GM12878 (cell line): ENCODE measurements at regions not wholly inside any gene's neighbourhood (a gene's known extent, or its start where the extent isn't known, plus 50 kb on each side); places are given as distances from the start of the nearest gene placed in this dataset.

Experiments
- ATAC-seq: fragments of 200-7000 bp; cut with Tn5 transposase; 3 replicates; pipeline ENCODE4 v1.9.1; 2020; ENCODE audit warnings: mild to moderate bottlenecking, moderate library complexity
- BruUV-seq: library from RNA; stranded (reverse); fragments of 400-500 nt; replicated peaks from 2 replicates; lab custom pipeline; 2021; lab: Mats Ljungman, UMichigan
- CTCF ChIA-PET: fragments of 300-600 bp; sonication (Branson Sonifier 250); formaldehyde crosslinking; extraction: SDS; loops from one replicate; lab custom pipeline; 2021; ENCODE audit warnings: inconsistent platforms; lab: Yijun Ruan, JAX
- POLR2A ChIA-PET: fragments of 350-600 bp; formaldehyde crosslinking; extraction: SDS; loops from one replicate; lab custom pipeline; 2021; ENCODE audit warnings: inconsistent platforms; lab: Charles Lee
- RAD21 ChIA-PET: fragments of 300-600 bp; sonication (Branson Sonifier 250); formaldehyde crosslinking; loops from one replicate; lab custom pipeline; 2023; ENCODE audit warnings: antibody characterized with exemption; ENCODE audit not compliant: unreplicated experiment; lab: Charles Lee
- SMC1A ChIA-PET: fragments of 300-600 bp; sonication (Branson Sonifier 250); formaldehyde crosslinking; loops from one replicate; lab custom pipeline; 2023; ENCODE audit not compliant: unreplicated experiment, uncharacterized antibody; lab: Charles Lee
- DNase-seq: peaks from one replicate; pipeline ENCODE4 v3.0.0-alpha.2; 2011; ENCODE audit warnings: low read depth, low spot score
- FAIRE-seq: peaks from 3 replicates; lab custom pipeline; 2011; peaks lifted over from hg19 to GRCh38; lab: Jason Lieb, UNC
- H2AFZ ChIP-seq: 2 replicates; pipeline ENCODE4 v1.6.0; 2011; ENCODE audit warnings: low read depth, low read length, control low read depth; ENCODE audit not compliant: control insufficient read depth
- H3K27ac ChIP-seq: 2 replicates; pipeline ENCODE4 v1.5.1; 2011; ENCODE audit warnings: control low read depth; ENCODE audit not compliant: control insufficient read depth, insufficient read depth
- H3K27me3 ChIP-seq, 2 experiments: replicated peaks in 1 of 2; 2 replicates each; pipeline versions ENCODE4 v1.6.0 to v1.6.1; 2011; ENCODE audit warnings: low read length in 1 of 2; ENCODE audit not compliant: control insufficient read depth in 2 of 2, insufficient read depth in 2 of 2
- H3K36me3 ChIP-seq, 2 experiments: 2 replicates each; pipeline ENCODE4 v1.5.1; 2011; ENCODE audit warnings: low read length in 1 of 2; ENCODE audit not compliant: control insufficient read depth in 2 of 2, insufficient read depth in 2 of 2
- H3K4me1 ChIP-seq: 2 replicates; pipeline ENCODE4 v1.6.1; 2011; ENCODE audit warnings: mild to moderate bottlenecking, low read length, moderate library complexity, mixed read lengths; ENCODE audit not compliant: control insufficient read depth, insufficient read depth
- H3K4me2 ChIP-seq: 2 replicates; pipeline ENCODE4 v1.6.0; 2011; ENCODE audit warnings: control low read depth; ENCODE audit not compliant: control insufficient read depth, insufficient read depth
- H3K4me3 ChIP-seq: fragments of 200-600 bp; sonication (generic); 2 replicates; pipeline ENCODE4 v1.5.1; 2016
- H3K79me2 ChIP-seq: 2 replicates; pipeline ENCODE4 v1.6.0; 2011; ENCODE audit warnings: low read length; ENCODE audit not compliant: control insufficient read depth, insufficient read depth
- H3K9ac ChIP-seq: 2 replicates; pipeline ENCODE4 v1.8.0; 2011; ENCODE audit warnings: low read length, control low read depth, mixed read lengths; ENCODE audit not compliant: control insufficient read depth, insufficient read depth
- H3K9me3 ChIP-seq: replicated peaks from 3 replicates; pipeline ENCODE4 v1.5.1; 2011; ENCODE audit warnings: mild to moderate bottlenecking, low read length; ENCODE audit not compliant: control insufficient read depth, insufficient read depth
- H4K20me1 ChIP-seq: 2 replicates; pipeline ENCODE4 v1.6.0; 2011; ENCODE audit not compliant: control insufficient read depth, insufficient read depth
- CEBPB ChIP-seq, 2 experiments: fragments of 150-350 bp in 1 of 2; IDR thresholded peaks; 2 replicates each; pipeline ENCODE4 v1.6.1; 2012 to 2014; ENCODE audit warnings: low read depth in 2 of 2, low read length in 2 of 2, borderline replicate concordance in 1 of 2, inconsistent platforms in 1 of 2
- CTCF ChIP-seq, 3 experiments: IDR thresholded peaks in 2 of 3; conservative IDR thresholded peaks in 1 of 3; 2 replicates each; pipeline ENCODE4 v1.5.1; 2011; ENCODE audit warnings: low read depth in 3 of 3, low read length in 3 of 3, mild to moderate bottlenecking in 3 of 3, control low read depth in 2 of 3, moderate library complexity in 2 of 3, inconsistent platforms in 1 of 3, mixed read lengths in 1 of 3; ENCODE audit not compliant: control insufficient read depth in 2 of 3, insufficient read depth in 1 of 3; ENCODE audit errors: extremely low read depth in 1 of 3
- IKZF2 ChIP-seq, 2 experiments: fragments of 450-650 bp; IDR thresholded peaks; 2 replicates each; pipeline ENCODE4 v1.6.1; 2017; ENCODE audit warnings: mild to moderate bottlenecking in 2 of 2, moderate library complexity in 2 of 2
- MEF2A ChIP-seq: IDR thresholded peaks from 2 replicates; pipeline ENCODE4 v1.6.1; 2011; ENCODE audit warnings: low read depth, mild to moderate bottlenecking, low read length, moderate library complexity; ENCODE audit not compliant: insufficient read depth
- MYB ChIP-seq: fragments of 150-350 bp; IDR thresholded peaks from 2 replicates; pipeline ENCODE4 v1.6.1; 2014; ENCODE audit warnings: mild to moderate bottlenecking, low read depth, low read length, borderline replicate concordance
- RB1 ChIP-seq: fragments of 450-650 bp; formaldehyde crosslinking; IDR thresholded peaks from 2 replicates; pipeline ENCODE4 v1.6.1; 2017; ENCODE audit warnings: mild to moderate bottlenecking, borderline replicate concordance
- SRF ChIP-seq, 2 experiments: IDR thresholded peaks; 2 replicates each; pipeline ENCODE4 v1.6.1; 2011; ENCODE audit warnings: low read depth in 2 of 2, low read length in 2 of 2, mild to moderate bottlenecking in 1 of 2, moderate library complexity in 1 of 2
- ZBED1 ChIP-seq: IDR thresholded peaks from 2 replicates; pipeline ENCODE4 v1.6.1; 2016; ENCODE audit warnings: borderline replicate concordance
- WGBS: methylation state at CpG from one replicate; pipeline ENCODE4 v1.1.6; 2016; ENCODE audit warnings: low lambda C conversion rate; ENCODE audit not compliant: insufficient replicate concordance, insufficient coverage; ENCODE audit errors: missing lambda C conversion rate; 5-methylcytosine and 5-hydroxymethylcytosine counted together
- in situ Hi-C: fragments of 300-500 bp; cut with MboI; formaldehyde crosslinking; loops from 9 replicates; pipeline ENCODE4 v1.14.3; 2018; ENCODE audit warnings: mixed read lengths
- intact Hi-C: fragments of 100-400 bp; cut with micrococcal nuclease; formaldehyde crosslinking; loops from one replicate; pipeline ENCODE4 v1.14.2; 2022; ENCODE audit not compliant: unreplicated experiment
- TF ChIP-seq, protein P1 (sequence below): fragments of 450-650 bp; formaldehyde crosslinking; IDR thresholded peaks from 2 replicates; pipeline ENCODE4 v1.4.0; 2022; ENCODE audit warnings: mild to moderate bottlenecking, moderate library complexity

DNA sequence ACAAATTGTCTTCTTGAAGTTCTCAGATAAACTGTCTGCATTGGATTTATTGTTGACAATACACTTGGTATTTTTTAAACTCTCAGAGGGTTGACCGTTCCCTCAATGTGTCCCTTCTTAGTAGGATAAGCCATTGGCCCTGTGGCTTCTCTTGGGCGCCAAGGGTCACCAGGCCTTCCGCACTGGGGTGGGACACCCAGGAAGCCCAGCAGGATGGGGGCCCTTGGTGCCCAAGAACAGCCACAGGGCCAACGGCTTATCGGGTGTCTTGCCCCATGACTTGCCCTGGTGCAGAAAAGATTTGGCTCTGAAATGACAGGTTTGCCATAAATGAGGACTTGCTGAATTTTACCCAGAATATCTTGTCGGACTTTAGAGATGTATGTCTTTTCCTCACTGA is 375.0 kb downstream of the IRX2 start:
- Histone ChIP-seq H3K36me3 (no peaks in the 10 kb centered on the region), H3K9me3 (no peaks in the 10 kb centered on the region; the same call in 2 of the 3 replicates), H3K4me2 (no peak overlapping the region), H3K4me3 (no peak overlapping the region), H2AFZ (no peak overlapping the region), H3K27ac (no peak overlapping the region), H4K20me1 (no peaks in the 10 kb centered on the region), H3K9ac (no peak overlapping the region), H3K4me1 (no peaks in the 10 kb centered on the region), H3K27me3 (no peaks in the 10 kb centered on the region), H3K79me2 (no peaks in the 10 kb centered on the region)
- no peak for ATAC-seq
- in situ Hi-C loops (no loop called here), intact Hi-C loops (no loop called here)
- DNase-seq = no peak
- FAIRE-seq = no peak
- ChIA-PET SMC1A (no interaction called here), POLR2A (no interaction called here), RAD21 (no interaction called here), CTCF (no interaction called here)
- BruUV-seq = no TSS peak
- WGBS = 47% methylated on average over 6 of the region's 6 CpGs
- TF ChIP-seq IKZF2 (IDR thresholded peaks at IDR 0.05) = no peak
- no peak for TF ChIP-seq CEBPB (IDR thresholded peaks at IDR 0.05; ENCODE audit: borderline replicate concordance in 1 of 2, low read depth in 2 of 2, low read length in 2 of 2)
- no peak for TF ChIP-seq CTCF (IDR thresholded peaks at IDR 0.05 in 2 of 3, conservative IDR thresholded peaks at IDR 0.05 in 1 of 3; ENCODE audit: control insufficient read depth in 2 of 3, extremely low read depth in 1 of 3, insufficient read depth in 1 of 3, low read depth in 3 of 3, low read length in 3 of 3)
- TF ChIP-seq ZBED1 = no peak
- no peak for TF ChIP-seq SRF (IDR thresholded peaks at IDR 0.05; ENCODE audit: low read depth in 2 of 2, low read length in 2 of 2)
- no peak for TF ChIP-seq MEF2A
- TF ChIP-seq, protein P1, sequence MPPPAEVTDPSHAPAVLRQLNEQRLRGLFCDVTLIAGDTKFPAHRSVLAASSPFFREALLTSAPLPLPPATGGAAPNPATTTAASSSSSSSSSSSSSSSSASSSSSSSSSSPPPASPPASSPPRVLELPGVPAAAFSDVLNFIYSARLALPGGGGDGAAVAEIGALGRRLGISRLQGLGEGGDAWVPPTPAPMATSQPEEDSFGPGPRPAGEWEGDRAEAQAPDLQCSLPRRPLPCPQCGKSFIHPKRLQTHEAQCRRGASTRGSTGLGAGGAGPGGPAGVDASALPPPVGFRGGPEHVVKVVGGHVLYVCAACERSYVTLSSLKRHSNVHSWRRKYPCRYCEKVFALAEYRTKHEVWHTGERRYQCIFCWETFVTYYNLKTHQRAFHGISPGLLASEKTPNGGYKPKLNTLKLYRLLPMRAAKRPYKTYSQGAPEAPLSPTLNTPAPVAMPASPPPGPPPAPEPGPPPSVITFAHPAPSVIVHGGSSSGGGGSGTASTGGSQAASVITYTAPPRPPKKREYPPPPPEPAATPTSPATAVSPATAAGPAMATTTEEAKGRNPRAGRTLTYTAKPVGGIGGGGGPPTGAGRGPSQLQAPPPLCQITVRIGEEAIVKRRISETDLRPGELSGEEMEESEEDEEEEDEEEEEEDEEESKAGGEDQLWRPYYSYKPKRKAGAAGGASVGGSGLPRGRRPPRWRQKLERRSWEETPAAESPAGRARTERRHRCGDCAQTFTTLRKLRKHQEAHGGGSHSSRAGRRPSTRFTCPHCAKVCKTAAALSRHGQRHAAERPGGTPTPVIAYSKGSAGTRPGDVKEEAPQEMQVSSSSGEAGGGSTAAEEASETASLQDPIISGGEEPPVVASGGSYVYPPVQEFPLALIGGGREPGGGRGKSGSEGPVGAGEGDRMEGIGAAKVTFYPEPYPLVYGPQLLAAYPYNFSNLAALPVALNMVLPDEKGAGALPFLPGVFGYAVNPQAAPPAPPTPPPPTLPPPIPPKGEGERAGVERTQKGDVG = no peak
- no peak for TF ChIP-seq MYB
- TF ChIP-seq RB1 = no peak
